ENCODE measurements at regions not wholly inside any gene's neighbourhood (a gene's known extent, or its start where the extent isn't known, plus 50 kb on each side); places are given as distances from the start of the nearest gene placed in this dataset.

DNA sequence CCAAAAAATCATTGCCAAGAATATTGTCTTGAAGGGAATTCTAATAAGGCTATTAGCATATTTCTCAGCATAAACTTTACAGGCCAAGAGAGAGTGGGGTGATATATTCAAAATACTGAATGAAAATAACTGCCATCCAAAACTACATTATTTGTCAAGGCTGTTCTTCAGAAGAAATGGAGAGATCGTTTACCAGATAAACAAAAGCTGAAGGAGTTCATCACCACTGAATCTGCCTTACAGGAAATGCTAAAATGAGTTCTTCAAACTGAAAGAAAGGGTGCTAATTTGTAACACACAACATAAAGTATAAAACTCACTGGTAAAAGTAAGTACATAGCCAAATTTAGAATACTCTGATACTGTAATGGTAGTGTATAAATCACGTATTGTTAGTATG is 517.0 kb downstream of the TENT5A start (continued):
- TF ChIP-seq, protein P1, sequence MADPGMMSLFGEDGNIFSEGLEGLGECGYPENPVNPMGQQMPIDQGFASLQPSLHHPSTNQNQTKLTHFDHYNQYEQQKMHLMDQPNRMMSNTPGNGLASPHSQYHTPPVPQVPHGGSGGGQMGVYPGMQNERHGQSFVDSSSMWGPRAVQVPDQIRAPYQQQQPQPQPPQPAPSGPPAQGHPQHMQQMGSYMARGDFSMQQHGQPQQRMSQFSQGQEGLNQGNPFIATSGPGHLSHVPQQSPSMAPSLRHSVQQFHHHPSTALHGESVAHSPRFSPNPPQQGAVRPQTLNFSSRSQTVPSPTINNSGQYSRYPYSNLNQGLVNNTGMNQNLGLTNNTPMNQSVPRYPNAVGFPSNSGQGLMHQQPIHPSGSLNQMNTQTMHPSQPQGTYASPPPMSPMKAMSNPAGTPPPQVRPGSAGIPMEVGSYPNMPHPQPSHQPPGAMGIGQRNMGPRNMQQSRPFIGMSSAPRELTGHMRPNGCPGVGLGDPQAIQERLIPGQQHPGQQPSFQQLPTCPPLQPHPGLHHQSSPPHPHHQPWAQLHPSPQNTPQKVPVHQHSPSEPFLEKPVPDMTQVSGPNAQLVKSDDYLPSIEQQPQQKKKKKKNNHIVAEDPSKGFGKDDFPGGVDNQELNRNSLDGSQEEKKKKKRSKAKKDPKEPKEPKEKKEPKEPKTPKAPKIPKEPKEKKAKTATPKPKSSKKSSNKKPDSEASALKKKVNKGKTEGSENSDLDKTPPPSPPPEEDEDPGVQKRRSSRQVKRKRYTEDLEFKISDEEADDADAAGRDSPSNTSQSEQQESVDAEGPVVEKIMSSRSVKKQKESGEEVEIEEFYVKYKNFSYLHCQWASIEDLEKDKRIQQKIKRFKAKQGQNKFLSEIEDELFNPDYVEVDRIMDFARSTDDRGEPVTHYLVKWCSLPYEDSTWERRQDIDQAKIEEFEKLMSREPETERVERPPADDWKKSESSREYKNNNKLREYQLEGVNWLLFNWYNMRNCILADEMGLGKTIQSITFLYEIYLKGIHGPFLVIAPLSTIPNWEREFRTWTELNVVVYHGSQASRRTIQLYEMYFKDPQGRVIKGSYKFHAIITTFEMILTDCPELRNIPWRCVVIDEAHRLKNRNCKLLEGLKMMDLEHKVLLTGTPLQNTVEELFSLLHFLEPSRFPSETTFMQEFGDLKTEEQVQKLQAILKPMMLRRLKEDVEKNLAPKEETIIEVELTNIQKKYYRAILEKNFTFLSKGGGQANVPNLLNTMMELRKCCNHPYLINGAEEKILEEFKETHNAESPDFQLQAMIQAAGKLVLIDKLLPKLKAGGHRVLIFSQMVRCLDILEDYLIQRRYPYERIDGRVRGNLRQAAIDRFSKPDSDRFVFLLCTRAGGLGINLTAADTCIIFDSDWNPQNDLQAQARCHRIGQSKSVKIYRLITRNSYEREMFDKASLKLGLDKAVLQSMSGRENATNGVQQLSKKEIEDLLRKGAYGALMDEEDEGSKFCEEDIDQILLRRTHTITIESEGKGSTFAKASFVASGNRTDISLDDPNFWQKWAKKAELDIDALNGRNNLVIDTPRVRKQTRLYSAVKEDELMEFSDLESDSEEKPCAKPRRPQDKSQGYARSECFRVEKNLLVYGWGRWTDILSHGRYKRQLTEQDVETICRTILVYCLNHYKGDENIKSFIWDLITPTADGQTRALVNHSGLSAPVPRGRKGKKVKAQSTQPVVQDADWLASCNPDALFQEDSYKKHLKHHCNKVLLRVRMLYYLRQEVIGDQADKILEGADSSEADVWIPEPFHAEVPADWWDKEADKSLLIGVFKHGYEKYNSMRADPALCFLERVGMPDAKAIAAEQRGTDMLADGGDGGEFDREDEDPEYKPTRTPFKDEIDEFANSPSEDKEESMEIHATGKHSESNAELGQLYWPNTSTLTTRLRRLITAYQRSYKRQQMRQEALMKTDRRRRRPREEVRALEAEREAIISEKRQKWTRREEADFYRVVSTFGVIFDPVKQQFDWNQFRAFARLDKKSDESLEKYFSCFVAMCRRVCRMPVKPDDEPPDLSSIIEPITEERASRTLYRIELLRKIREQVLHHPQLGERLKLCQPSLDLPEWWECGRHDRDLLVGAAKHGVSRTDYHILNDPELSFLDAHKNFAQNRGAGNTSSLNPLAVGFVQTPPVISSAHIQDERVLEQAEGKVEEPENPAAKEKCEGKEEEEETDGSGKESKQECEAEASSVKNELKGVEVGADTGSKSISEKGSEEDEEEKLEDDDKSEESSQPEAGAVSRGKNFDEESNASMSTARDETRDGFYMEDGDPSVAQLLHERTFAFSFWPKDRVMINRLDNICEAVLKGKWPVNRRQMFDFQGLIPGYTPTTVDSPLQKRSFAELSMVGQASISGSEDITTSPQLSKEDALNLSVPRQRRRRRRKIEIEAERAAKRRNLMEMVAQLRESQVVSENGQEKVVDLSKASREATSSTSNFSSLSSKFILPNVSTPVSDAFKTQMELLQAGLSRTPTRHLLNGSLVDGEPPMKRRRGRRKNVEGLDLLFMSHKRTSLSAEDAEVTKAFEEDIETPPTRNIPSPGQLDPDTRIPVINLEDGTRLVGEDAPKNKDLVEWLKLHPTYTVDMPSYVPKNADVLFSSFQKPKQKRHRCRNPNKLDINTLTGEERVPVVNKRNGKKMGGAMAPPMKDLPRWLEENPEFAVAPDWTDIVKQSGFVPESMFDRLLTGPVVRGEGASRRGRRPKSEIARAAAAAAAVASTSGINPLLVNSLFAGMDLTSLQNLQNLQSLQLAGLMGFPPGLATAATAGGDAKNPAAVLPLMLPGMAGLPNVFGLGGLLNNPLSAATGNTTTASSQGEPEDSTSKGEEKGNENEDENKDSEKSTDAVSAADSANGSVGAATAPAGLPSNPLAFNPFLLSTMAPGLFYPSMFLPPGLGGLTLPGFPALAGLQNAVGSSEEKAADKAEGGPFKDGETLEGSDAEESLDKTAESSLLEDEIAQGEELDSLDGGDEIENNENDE (IDR thresholded peaks at IDR 0.05; ENCODE audit: insufficient replicate concordance, low read length), result no peak
- TF ChIP-seq JUND (IDR thresholded peaks at IDR 0.05; ENCODE audit: low read length) (no peak), EGR1 (IDR thresholded peaks at IDR 0.05; ENCODE audit: borderline replicate concordance, low read depth, low read length) (no peak), RXRA (IDR thresholded peaks at IDR 0.05; ENCODE audit: insufficient read depth, low read depth, low read length) (no peak), ZNF274 (IDR thresholded peaks at IDR 0.05; ENCODE audit: borderline replicate concordance, extremely low read depth, low read length) (no peak), POU5F1 (IDR thresholded peaks at IDR 0.05; ENCODE audit: low read depth, low read length) (no peak), NANOG (IDR thresholded peaks at IDR 0.05; ENCODE audit: insufficient read depth, low read depth, low read length, poor library complexity, severe bottlenecking) (no peak)
- TF ChIP-seq, protein P2, sequence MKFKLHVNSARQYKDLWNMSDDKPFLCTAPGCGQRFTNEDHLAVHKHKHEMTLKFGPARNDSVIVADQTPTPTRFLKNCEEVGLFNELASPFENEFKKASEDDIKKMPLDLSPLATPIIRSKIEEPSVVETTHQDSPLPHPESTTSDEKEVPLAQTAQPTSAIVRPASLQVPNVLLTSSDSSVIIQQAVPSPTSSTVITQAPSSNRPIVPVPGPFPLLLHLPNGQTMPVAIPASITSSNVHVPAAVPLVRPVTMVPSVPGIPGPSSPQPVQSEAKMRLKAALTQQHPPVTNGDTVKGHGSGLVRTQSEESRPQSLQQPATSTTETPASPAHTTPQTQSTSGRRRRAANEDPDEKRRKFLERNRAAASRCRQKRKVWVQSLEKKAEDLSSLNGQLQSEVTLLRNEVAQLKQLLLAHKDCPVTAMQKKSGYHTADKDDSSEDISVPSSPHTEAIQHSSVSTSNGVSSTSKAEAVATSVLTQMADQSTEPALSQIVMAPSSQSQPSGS (IDR thresholded peaks at IDR 0.05; ENCODE audit: low read length), result no peak
- TF ChIP-seq, protein P3, sequence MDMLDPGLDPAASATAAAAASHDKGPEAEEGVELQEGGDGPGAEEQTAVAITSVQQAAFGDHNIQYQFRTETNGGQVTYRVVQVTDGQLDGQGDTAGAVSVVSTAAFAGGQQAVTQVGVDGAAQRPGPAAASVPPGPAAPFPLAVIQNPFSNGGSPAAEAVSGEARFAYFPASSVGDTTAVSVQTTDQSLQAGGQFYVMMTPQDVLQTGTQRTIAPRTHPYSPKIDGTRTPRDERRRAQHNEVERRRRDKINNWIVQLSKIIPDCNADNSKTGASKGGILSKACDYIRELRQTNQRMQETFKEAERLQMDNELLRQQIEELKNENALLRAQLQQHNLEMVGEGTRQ (IDR thresholded peaks at IDR 0.05; ENCODE audit: low read length), result no peak

Measured in H1 (cell line).